Duodenal mucosa (tissue), 2 donors: ENCODE measurements at regions not wholly inside any gene's neighbourhood (a gene's known extent, or its start where the extent isn't known, plus 50 kb on each side); places are given as distances from the start of the nearest gene placed in this dataset.

Experiments
- H3K27ac ChIP-seq: one replicate; pipeline ENCODE4 v1.7.0; 2013; ENCODE audit warnings: low read depth, low read length
- H3K27me3 ChIP-seq, 2 donors: one replicate each; pipeline ENCODE4 v1.7.0; 2013; ENCODE audit warnings: low read length in 2 of 2, control low read depth in 1 of 2; ENCODE audit not compliant: insufficient read depth in 2 of 2, control insufficient read depth in 1 of 2
- H3K36me3 ChIP-seq, 2 donors: one replicate each; pipeline ENCODE4 v1.7.0; 2013; ENCODE audit warnings: low read length in 2 of 2, control low read depth in 1 of 2; ENCODE audit not compliant: insufficient read depth in 2 of 2, control insufficient read depth in 1 of 2
- H3K4me1 ChIP-seq, 2 donors: one replicate each; pipeline ENCODE4 v1.7.0; 2013; ENCODE audit warnings: low read length in 2 of 2, control low read depth in 1 of 2; ENCODE audit not compliant: insufficient read depth in 2 of 2, control insufficient read depth in 1 of 2
- H3K4me3 ChIP-seq, 2 donors: one replicate each; pipeline ENCODE4 v1.7.0; 2013; ENCODE audit warnings: low read length in 2 of 2, low read depth in 1 of 2
- H3K9ac ChIP-seq, 2 donors: one replicate each; pipeline ENCODE4 v1.7.0; 2013; ENCODE audit warnings: low read length in 2 of 2, low read depth in 1 of 2
- H3K9me3 ChIP-seq, 2 donors: one replicate each; pipeline ENCODE4 v1.7.0; 2013; ENCODE audit warnings: low read length in 2 of 2, control low read depth in 1 of 2; ENCODE audit not compliant: control insufficient read depth in 1 of 2

DNA sequence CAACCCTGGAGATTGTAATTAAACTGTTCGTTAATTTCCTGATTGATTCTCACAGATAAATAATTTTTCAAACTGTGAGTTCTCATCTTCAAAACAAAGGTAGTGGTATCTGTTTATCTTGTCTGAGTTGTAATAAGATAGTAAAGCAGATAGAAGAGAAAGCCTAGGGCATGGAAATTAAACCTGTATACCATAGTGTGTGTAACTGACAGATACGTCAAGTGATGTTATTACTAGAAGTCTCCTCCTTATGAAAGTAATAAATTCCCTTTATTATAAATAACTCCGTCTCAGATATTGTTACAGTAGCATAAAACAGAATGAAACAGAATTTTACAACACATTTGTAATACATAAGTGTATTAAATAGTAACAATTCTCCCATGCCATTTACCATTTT is 1065.1 kb downstream of the SLITRK1 start:
- H3K4me3 ChIP-seq, result no peak overlapping the region
- H3K27ac ChIP-seq, result no peak overlapping the region
- H3K36me3 ChIP-seq, result no peaks in the 10 kb centered on the region
- no peaks in the 10 kb centered on the region for H3K4me1 ChIP-seq
- peaks cover 4 to 6% of the 10 kb centered on the region in 2 donors for H3K9me3 ChIP-seq
- no peaks in the 10 kb centered on the region for H3K27me3 ChIP-seq
- H3K9ac ChIP-seq, result no peak overlapping the region

DNA sequence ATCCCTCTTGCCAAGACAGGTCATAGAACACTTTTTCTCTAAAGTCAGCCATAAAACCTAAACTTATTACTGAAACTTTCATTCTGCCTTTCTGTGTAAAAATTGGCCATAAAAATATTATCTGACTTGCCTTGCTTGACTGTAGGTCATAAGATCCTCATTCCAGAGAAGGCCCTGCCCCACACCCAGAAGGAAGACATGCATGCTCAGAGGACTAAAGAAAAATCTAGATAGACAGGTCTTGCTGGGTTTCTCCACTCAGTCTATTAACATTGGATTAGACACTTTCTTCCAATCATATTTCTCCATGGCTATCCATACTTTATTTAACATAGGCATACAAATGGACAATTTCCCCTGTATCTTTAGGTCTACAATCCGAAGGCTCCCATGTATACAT is 1066.5 kb downstream of the SLITRK1 start:
- H3K9ac ChIP-seq, result no peak overlapping the region
- no peak overlapping the region for H3K4me3 ChIP-seq
- H3K36me3 ChIP-seq, result no peaks in the 10 kb centered on the region
- peaks cover 5 to 9% of the 10 kb centered on the region in 2 donors for H3K9me3 ChIP-seq
- no peaks in the 10 kb centered on the region for H3K4me1 ChIP-seq
- no peak overlapping the region for H3K27ac ChIP-seq
- no peaks in the 10 kb centered on the region for H3K27me3 ChIP-seq

DNA sequence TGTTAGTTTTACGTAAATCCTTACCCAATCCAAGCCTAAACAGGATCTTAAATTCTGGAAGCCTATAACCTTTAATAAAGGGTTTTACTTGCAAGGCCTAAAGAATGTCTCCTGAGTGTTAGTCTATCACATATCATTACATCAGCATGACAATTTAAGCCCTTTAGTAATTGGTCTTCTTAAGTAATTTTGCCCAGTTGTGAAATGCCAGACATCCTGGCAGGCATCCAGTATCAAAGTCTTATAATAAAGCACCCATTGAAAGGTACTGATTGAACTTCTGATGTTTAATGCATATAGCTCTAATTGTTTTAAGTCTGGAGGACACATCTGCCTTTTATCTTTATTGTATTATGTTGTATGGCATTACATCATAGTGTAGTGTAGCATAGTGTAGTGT is 1078.9 kb downstream of the SLITRK1 start:
- H3K36me3 ChIP-seq, result no peaks in the 10 kb centered on the region
- H3K4me3 ChIP-seq, result no peak overlapping the region
- H3K27me3 ChIP-seq, result no peaks in the 10 kb centered on the region
- no peaks in the 10 kb centered on the region for H3K4me1 ChIP-seq
- no peak overlapping the region for H3K9ac ChIP-seq
- peaks cover 4 to 13% of the 10 kb centered on the region in 2 donors for H3K9me3 ChIP-seq
- H3K27ac ChIP-seq, result no peak overlapping the region

DNA sequence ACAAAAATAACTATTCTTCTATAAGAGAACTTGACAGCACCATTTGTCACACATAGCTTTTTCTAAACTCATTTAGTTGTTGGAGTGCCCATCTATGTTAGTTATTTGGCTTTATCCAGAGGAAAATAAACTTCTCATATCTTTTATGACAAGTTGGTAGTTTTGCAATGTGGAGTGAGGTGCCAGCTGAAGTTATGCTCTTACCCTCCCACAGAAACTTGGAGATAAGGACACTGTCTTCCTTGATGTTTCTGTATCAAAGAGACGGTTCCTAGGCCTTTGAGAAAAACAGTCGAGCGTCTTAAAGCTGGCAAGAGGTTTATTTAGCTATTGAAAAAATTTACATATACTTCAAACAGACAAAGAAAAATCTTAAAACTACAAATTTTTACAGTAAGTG is 1079.7 kb downstream of the SLITRK1 start:
- H3K4me1 ChIP-seq, result no peaks in the 10 kb centered on the region
- H3K36me3 ChIP-seq, result no peaks in the 10 kb centered on the region

DNA sequence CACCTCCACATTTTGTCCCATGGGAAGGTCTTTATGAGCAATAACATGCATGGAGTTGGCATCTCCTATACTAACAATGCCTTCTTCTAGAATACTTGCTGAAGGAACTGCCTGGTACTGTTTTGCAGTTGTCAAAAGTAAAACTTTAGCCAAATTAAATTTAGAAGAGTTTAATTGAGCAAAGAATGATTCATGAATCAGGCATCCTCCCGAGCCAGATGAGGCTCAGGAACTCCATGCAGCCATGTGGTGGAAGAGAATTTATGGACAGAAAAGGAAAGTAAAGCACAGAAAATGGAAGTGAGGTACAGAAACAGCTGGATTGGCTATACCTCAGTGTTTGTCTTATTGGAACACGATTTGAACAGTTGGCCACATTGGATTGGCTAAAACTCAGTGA is 1081.9 kb downstream of the SLITRK1 start:
- no peaks in the 10 kb centered on the region for H3K27me3 ChIP-seq
- no peak overlapping the region for H3K27ac ChIP-seq
- H3K4me1 ChIP-seq, result no peaks in the 10 kb centered on the region
- H3K9me3 ChIP-seq, result peaks cover 13 to 14% of the 10 kb centered on the region in 2 donors
- no peak overlapping the region for H3K9ac ChIP-seq
- no peak overlapping the region for H3K4me3 ChIP-seq
- no peaks in the 10 kb centered on the region for H3K36me3 ChIP-seq

More for the DNA sequence above, 1079.7 kb downstream of the SLITRK1 start:
- H3K9me3 ChIP-seq, result peaks cover 5 to 19% of the 10 kb centered on the region in 2 donors
- H3K27me3 ChIP-seq, result no peaks in the 10 kb centered on the region
- H3K9ac ChIP-seq, result no peak overlapping the region
- no peak overlapping the region for H3K27ac ChIP-seq
- no peak overlapping the region for H3K4me3 ChIP-seq

DNA sequence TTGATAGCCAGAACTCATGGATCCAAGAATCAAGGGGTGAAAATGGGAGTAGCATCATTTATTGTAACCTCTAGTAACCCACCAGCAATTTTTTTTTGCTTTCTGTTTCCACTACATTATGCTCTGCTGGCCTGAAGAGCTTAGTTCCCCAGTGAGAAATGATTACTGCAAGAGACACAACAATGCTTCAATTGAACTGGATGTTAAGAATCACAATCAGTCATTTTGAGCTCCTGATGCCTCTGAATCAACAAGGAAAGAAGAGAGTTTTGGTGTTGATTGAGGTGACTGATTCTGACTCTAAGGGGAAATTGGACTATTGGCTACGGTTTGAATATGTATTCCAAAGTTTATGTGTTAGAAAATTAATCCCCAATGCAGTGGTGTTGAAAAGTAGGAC is 1084.4 kb downstream of the SLITRK1 start:
- H3K27me3 ChIP-seq, result no peaks in the 10 kb centered on the region
- H3K4me1 ChIP-seq, result no peaks in the 10 kb centered on the region
- no peaks in the 10 kb centered on the region for H3K36me3 ChIP-seq
- H3K9ac ChIP-seq, result no peak overlapping the region
- peaks cover 6 to 15% of the 10 kb centered on the region in 2 donors for H3K9me3 ChIP-seq
- no peak overlapping the region for H3K4me3 ChIP-seq
- no peak overlapping the region for H3K27ac ChIP-seq

DNA sequence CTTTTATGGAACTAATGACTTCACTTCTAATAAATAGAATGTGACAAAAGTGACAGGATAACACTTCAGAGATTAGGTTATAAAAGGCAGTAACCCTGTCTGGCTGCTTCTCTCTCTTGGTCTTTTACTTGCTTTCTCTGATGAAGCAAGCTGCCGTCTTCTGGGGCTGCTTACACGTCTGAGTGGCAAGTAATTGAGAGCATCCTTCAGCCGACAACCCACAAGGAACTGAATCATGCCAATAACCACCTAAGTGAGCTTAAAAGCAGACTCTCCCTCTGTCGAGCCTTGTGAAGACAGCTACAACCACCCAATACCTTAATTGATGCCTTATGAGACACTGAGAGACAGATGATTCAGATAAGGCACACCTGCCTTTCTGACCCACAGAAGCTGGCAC is 1091.2 kb downstream of the SLITRK1 start:
- no peak overlapping the region for H3K9ac ChIP-seq
- no peak overlapping the region for H3K4me3 ChIP-seq
- H3K27ac ChIP-seq, result no peak overlapping the region
- H3K27me3 ChIP-seq, result no peaks in the 10 kb centered on the region
- no peaks in the 10 kb centered on the region for H3K36me3 ChIP-seq
- H3K9me3 ChIP-seq, result peaks cover 3 to 6% of the 10 kb centered on the region in 2 donors
- H3K4me1 ChIP-seq, result no peaks in the 10 kb centered on the region

DNA sequence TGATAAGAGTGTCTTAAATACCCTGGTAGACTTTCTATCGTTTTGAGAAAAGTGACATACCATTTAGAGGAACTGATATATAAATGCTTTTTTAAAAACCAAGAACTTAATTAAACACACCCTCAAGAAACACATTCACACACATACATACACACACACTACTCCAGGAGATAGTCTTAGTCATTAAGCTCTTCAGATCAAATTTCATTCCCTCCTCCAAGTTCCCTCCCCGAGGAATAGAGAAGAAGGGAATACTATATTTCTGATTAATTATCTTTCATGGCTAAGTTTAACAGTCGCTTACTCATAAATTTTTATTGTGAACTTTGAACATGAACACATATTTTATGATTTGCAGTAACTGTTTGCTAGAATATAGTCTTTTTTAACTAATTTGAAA is 1109.5 kb downstream of the SLITRK1 start:
- Histone ChIP-seq H3K9me3 (peaks cover 6 to 7% of the 10 kb centered on the region in 2 donors), H3K27ac (no peak overlapping the region), H3K4me3 (no peak overlapping the region), H3K9ac (no peak overlapping the region), H3K36me3 (no peaks in the 10 kb centered on the region), H3K27me3 (no peaks in the 10 kb centered on the region), H3K4me1 (no peaks in the 10 kb centered on the region)

DNA sequence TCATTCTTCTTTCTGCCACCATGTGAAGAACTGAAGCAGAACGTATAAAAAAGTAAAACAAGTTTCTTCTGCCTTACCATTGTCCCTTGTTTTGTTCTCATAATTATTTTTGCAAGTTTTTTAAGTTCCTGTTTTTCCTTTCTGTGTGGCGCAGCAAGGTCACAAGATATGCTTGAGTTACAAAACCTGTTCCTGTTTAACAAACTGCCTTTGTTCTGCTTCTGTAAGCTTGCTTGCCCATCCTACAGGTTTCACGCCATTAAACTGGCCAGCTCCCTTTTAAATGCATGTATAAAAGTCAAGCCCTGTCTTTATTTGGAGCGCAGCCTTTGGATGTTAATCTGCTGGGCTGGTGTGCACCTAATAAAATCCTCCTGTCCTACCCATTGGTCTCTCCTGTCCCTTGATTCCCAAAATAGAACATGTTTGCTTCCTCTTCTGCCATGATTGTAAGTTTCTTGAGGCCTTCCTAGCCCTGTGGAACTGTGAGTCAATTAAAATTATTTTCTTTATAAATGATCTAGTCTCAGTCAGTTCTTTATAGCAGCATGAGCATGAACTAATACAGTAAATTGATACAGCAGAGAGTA is 1115.4 kb downstream of the SLITRK1 start:
- no peak overlapping the region for H3K27ac ChIP-seq
- H3K36me3 ChIP-seq, result no peaks in the 10 kb centered on the region
- no peak overlapping the region for H3K9ac ChIP-seq
- no peaks in the 10 kb centered on the region for H3K4me1 ChIP-seq
- no peaks in the 10 kb centered on the region for H3K27me3 ChIP-seq
- H3K9me3 ChIP-seq, result peaks cover 8 to 12% of the 10 kb centered on the region in 2 donors
- H3K4me3 ChIP-seq, result no peak overlapping the region

DNA sequence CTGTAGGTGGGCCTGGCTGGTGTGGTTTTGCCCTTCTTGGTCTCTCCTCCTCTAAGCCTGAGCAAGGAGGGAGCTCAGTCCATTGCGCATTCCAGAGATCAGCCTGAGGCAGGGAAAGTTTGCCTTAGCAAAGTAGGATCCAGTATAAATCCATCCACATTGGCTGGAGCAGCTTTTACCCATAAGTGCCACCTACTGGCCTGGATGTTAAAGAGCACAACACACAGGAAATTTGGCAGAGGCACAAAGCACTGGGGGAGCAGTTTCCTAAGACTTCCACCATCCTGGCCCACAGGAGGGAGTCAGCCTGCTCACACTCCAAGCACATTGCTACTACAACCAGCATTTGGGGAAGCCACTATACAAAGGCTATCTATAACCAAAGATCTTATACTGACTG is 1124.2 kb downstream of the SLITRK1 start:
- Histone ChIP-seq H3K4me3 (no peak overlapping the region), H3K27me3 (no peaks in the 10 kb centered on the region), H3K9ac (no peak overlapping the region), H3K9me3 (peaks cover 8 to 9% of the 10 kb centered on the region in 2 donors), H3K36me3 (no peaks in the 10 kb centered on the region), H3K27ac (no peak overlapping the region), H3K4me1 (no peaks in the 10 kb centered on the region)

DNA sequence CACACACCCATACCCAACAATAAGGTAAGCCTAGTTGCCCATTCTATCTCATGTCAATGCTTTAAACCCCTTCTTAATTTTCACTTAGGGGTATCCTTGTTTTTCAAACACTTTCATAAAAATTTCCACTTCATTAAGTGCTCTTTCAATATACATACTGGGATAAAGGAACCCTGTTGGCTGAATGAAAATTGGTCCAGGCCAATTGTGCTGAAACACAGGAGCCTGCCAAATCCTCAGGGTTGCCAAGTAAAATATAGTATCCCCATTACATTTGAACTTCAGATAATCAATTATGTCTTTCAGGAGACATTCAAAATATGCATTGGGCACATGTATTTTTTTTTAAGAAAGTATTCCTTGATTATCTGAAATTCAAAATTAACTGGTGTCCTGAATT is 1131.1 kb downstream of the SLITRK1 start:
- H3K27ac ChIP-seq, result no peak overlapping the region

More for the DNA sequence above, 1131.1 kb downstream of the SLITRK1 start:
- no peaks in the 10 kb centered on the region for H3K36me3 ChIP-seq
- no peak overlapping the region for H3K9ac ChIP-seq
- H3K4me3 ChIP-seq, result no peak overlapping the region
- no peaks in the 10 kb centered on the region for H3K27me3 ChIP-seq
- peaks cover 2 to 6% of the 10 kb centered on the region in 2 donors for H3K9me3 ChIP-seq
- H3K4me1 ChIP-seq, result no peaks in the 10 kb centered on the region
